MM.1S (cell line): ENCODE measurements at regions not wholly inside any gene's neighbourhood (a gene's known extent, or its start where the extent isn't known, plus 50 kb on each side); places are given as distances from the start of the nearest gene placed in this dataset.

Source experiments
- CTCF ChIP-seq: fragments of 300-600 bp; sonication (generic); IDR thresholded peaks from 2 replicates; pipeline ENCODE4 v1.5.1; 2016; ENCODE audit warnings: antibody characterized with exemption, low read length, mixed read lengths
- EZH2 ChIP-seq: fragments of 300-600 bp; sonication (generic); optimal IDR thresholded peaks from 2 replicates; pipeline ENCODE3; 2017; ENCODE audit warnings: low read depth, mild to moderate bottlenecking, antibody characterized with exemption, low read length, mixed read lengths
- EZH2phosphoT487 ChIP-seq: fragments of 300-600 bp; sonication (generic); IDR thresholded peaks from 2 replicates; pipeline ENCODE4 v1.6.1; 2018; ENCODE audit warnings: antibody characterized with exemption, low read length

GRCh38 chr2:175601969-175602368 lies 400.1 kb downstream of the LNPK start:
- TF ChIP-seq CTCF: no peak
- TF ChIP-seq EZH2: no peak
- TF ChIP-seq EZH2phosphoT487: no peak
